PC-9 (cell line): ENCODE measurements at regions not wholly inside any gene's neighbourhood (a gene's known extent, or its start where the extent isn't known, plus 50 kb on each side); places are given as distances from the start of the nearest gene placed in this dataset.

Source experiments
- BruUV-seq: library from RNA; stranded (reverse); fragments of 400-500 nt; replicated peaks from 2 replicates; lab custom pipeline; 2021; lab: Mats Ljungman, UMichigan
- CTCF ChIA-PET: fragments of 300-600 bp; sonication (Branson Sonifier 250); formaldehyde crosslinking; loops from one replicate; lab custom pipeline; 2022; ENCODE audit warnings: antibody characterized with exemption; lab: Charles Lee
- POLR2A ChIA-PET: fragments of 300-600 bp; sonication (Branson Sonifier 250); formaldehyde crosslinking; loops from one replicate; lab custom pipeline; 2022; ENCODE audit warnings: antibody characterized with exemption; ENCODE audit not compliant: unreplicated experiment; lab: Charles Lee
- DNase-seq, 2 experiments: peaks; one replicate each; pipeline versions ENCODE4 v3.0.0 to v3.0.0-alpha.2; 2015 to 2022; ENCODE audit warnings: mixed read lengths in 1 of 2
- H2AFZ ChIP-seq: fragments of 200-600 bp; sonication (generic); 2 replicates; pipeline ENCODE4 v1.8.1; 2017; ENCODE audit warnings: antibody characterized with exemption
- H3F3A ChIP-seq: fragments of 200-600 bp; sonication (generic); 2 replicates; pipeline ENCODE4 v1.8.1; 2017; ENCODE audit warnings: antibody characterized with exemption, mild to moderate bottlenecking, low read depth; ENCODE audit not compliant: insufficient read depth
- H3K27ac ChIP-seq: fragments of 200-600 bp; sonication (generic); 2 replicates; pipeline ENCODE4 v1.6.1; 2016; ENCODE audit warnings: mixed run types
- H3K27me3 ChIP-seq: fragments of 200-600 bp; sonication (generic); 2 replicates; pipeline ENCODE4 v1.6.1; 2016; ENCODE audit warnings: low read depth, mixed run types; ENCODE audit not compliant: insufficient read depth
- H3K36me3 ChIP-seq: fragments of 200-600 bp; sonication (generic); 2 replicates; pipeline ENCODE4 v1.6.1; 2016; ENCODE audit warnings: low read depth, mixed run types
- H3K4me1 ChIP-seq: fragments of 200-600 bp; sonication (generic); replicated peaks from 2 replicates; pipeline ENCODE4 v1.6.1; 2016; ENCODE audit warnings: mixed run types; ENCODE audit not compliant: insufficient read depth
- H3K4me2 ChIP-seq: fragments of 200-600 bp; sonication (generic); 2 replicates; pipeline ENCODE4 v1.6.1; 2017; ENCODE audit warnings: mixed run types
- H3K4me3 ChIP-seq: fragments of 200-600 bp; sonication (generic); 2 replicates; pipeline ENCODE4 v1.6.1; 2016; ENCODE audit warnings: mixed run types
- H3K79me2 ChIP-seq: fragments of 200-600 bp; sonication (generic); 2 replicates; pipeline ENCODE4 v1.6.1; 2017; ENCODE audit warnings: low read depth, mixed run types
- H3K9me2 ChIP-seq: fragments of 200-600 bp; sonication (generic); 2 replicates; pipeline ENCODE4 v1.8.1; 2017; ENCODE audit warnings: mild to moderate bottlenecking; ENCODE audit not compliant: insufficient read depth
- H3K9me3 ChIP-seq: fragments of 200-600 bp; sonication (generic); 2 replicates; pipeline ENCODE4 v1.8.1; 2016; ENCODE audit warnings: low read depth; ENCODE audit not compliant: insufficient read depth
- H4K20me1 ChIP-seq: fragments of 200-600 bp; sonication (generic); 2 replicates; pipeline ENCODE4 v1.8.1; 2017; ENCODE audit not compliant: insufficient read depth
- EZH2 ChIP-seq: fragments of 200-600 bp; sonication (generic); IDR thresholded peaks from 2 replicates; pipeline ENCODE4 v1.8.0; 2017; ENCODE audit warnings: antibody characterized with exemption, low read depth
- intact Hi-C: fragments of 100-400 bp; cut with micrococcal nuclease; formaldehyde crosslinking; loops from one replicate; pipeline ENCODE4 v1.10.0; 2022; ENCODE audit not compliant: unreplicated experiment
- TF ChIP-seq, protein P1 (sequence below): fragments of 200-600 bp; sonication (generic); conservative IDR thresholded peaks from 2 replicates; pipeline ENCODE4 v1.6.1; 2017; ENCODE audit warnings: mixed run types, antibody characterized with exemption, mild to moderate bottlenecking, moderate library complexity

DNA sequence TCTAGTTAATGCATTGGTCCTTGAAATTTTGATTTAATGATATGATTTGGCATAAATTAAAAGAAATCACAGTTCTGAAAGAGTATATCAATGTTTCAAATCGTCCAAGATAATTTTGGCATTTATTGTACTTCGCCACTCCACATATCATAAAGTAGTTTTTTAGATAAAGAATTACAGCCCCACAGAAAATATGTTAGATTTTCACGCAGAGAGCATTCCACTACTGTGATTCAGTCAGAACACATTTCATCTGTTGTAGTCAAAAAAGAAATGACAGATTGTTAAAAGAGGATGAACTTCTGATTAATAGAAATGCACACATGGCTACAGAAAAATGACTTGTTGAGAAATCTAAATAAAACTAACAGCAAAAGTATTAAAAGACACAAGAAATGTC, 1063.5 kb upstream of the LRRN3 start:
- TF ChIP-seq, protein P1, sequence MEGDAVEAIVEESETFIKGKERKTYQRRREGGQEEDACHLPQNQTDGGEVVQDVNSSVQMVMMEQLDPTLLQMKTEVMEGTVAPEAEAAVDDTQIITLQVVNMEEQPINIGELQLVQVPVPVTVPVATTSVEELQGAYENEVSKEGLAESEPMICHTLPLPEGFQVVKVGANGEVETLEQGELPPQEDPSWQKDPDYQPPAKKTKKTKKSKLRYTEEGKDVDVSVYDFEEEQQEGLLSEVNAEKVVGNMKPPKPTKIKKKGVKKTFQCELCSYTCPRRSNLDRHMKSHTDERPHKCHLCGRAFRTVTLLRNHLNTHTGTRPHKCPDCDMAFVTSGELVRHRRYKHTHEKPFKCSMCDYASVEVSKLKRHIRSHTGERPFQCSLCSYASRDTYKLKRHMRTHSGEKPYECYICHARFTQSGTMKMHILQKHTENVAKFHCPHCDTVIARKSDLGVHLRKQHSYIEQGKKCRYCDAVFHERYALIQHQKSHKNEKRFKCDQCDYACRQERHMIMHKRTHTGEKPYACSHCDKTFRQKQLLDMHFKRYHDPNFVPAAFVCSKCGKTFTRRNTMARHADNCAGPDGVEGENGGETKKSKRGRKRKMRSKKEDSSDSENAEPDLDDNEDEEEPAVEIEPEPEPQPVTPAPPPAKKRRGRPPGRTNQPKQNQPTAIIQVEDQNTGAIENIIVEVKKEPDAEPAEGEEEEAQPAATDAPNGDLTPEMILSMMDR = no peak
- TF ChIP-seq EZH2 = no peak
- Histone ChIP-seq H3K4me3 (no peak overlapping the region), H3K9me2 (no peaks in the 10 kb centered on the region), H3K27me3 (no peaks in the 10 kb centered on the region), H3K4me1 (no peaks in the 10 kb centered on the region), H3K9me3 (no peaks in the 10 kb centered on the region), H3K36me3 (no peaks in the 10 kb centered on the region), H3K27ac (no peak overlapping the region), H3K4me2 (no peak overlapping the region), H3K79me2 (no peaks in the 10 kb centered on the region), H2AFZ (no peak overlapping the region), H4K20me1 (no peaks in the 10 kb centered on the region), H3F3A (no peaks in the 10 kb centered on the region)
- ChIA-PET CTCF (no interaction called here), POLR2A (no interaction called here)
- intact Hi-C loops = no loop called here
- DNase-seq = no peak
- no TSS peak for BruUV-seq

- peaks cover 4% of the 10 kb centered on the region for H3K9me2 ChIP-seq
- CTCF ChIA-PET = no interaction called here
- intact Hi-C loops = no loop called here
These were observed 1047.4 kb upstream of the LRRN3 start for GRCh38 chr7:110043519-110043918.

DNA sequence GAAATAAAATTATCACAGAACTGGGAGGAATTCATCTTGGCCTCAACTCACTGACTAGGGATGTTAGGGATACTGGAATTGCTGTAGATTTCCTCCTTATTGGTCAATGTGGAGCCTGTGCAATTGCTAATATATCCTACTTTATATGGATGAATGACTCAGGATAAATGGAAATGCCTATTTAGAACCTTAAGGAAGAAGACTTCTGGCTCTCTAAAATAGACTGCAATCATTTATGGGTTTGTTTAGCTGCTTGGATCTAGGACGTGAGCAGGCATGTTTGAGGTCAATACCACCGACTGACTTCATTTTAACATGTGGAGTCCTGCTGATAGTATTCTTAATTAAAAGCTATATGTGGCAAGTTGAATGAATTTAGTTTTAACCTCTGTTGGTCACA, 1040.1 kb upstream of the LRRN3 start:
- no peaks in the 10 kb centered on the region for H3K79me2 ChIP-seq
- no peaks in the 10 kb centered on the region; the same call in 1 of the 2 replicates for H3K9me2 ChIP-seq
- H3K27me3 ChIP-seq = no peaks in the 10 kb centered on the region
- POLR2A ChIA-PET = no interaction called here
- H3K36me3 ChIP-seq = no peaks in the 10 kb centered on the region
- intact Hi-C loops = no loop called here
- no peaks in the 10 kb centered on the region for H4K20me1 ChIP-seq
- CTCF ChIA-PET = no interaction called here
- DNase-seq = no peak
- no peak for TF ChIP-seq EZH2
- TF ChIP-seq, protein P1 = no peak
- no peak overlapping the region for H2AFZ ChIP-seq
- no TSS peak for BruUV-seq
- H3K9me3 ChIP-seq = 0 out of 2 replicates have a peak, but pooled peaks cover 3% of the 10 kb centered on the region
- H3K4me2 ChIP-seq = no peak overlapping the region
- H3K4me3 ChIP-seq = no peak overlapping the region
- no peak overlapping the region for H3K27ac ChIP-seq
- H3F3A ChIP-seq = no peaks in the 10 kb centered on the region
- no peaks in the 10 kb centered on the region for H3K4me1 ChIP-seq

More at GRCh38 chr7:110043519-110043918, 1047.4 kb upstream of the LRRN3 start:
- POLR2A ChIA-PET = no interaction called here
- Histone ChIP-seq H3K79me2 (no peaks in the 10 kb centered on the region), H3K4me3 (no peak overlapping the region), H3K4me2 (no peak overlapping the region), H2AFZ (no peak overlapping the region), H3K9me3 (0 out of 2 replicates have a peak, but pooled peaks cover 7% of the 10 kb centered on the region), H3K27ac (no peak overlapping the region), H3K27me3 (no peaks in the 10 kb centered on the region), H3F3A (no peaks in the 10 kb centered on the region), H4K20me1 (no peaks in the 10 kb centered on the region), H3K4me1 (no peaks in the 10 kb centered on the region), H3K36me3 (no peaks in the 10 kb centered on the region)
- TF ChIP-seq EZH2 = no peak
- TF ChIP-seq, protein P1 = no peak
- no peak for DNase-seq
- no TSS peak for BruUV-seq
